ENCODE measurements at regions not wholly inside any gene's neighbourhood (a gene's known extent, or its start where the extent isn't known, plus 50 kb on each side); places are given as distances from the start of the nearest gene placed in this dataset.

- Histone ChIP-seq H3K4me1 (ENCODE audit: control insufficient read depth, insufficient read depth, low read length) (peaks cover 2% of the 10 kb centered on the region), H3K9me3 (ENCODE audit: control insufficient read depth, low read depth, low read length) (no peaks in the 10 kb centered on the region), H3K4me3 (ENCODE audit: low read length) (no peak overlapping the region), H3K36me3 (ENCODE audit: control insufficient read depth, insufficient read depth, low read length) (no peaks in the 10 kb centered on the region), H3K27me3 (ENCODE audit: control insufficient read depth, insufficient read depth, low read length) (no peaks in the 10 kb centered on the region), H3K27ac (ENCODE audit: low read length) (no peak overlapping the region)
- DNase-seq = no peak
- WGBS (ENCODE audit: insufficient coverage, low lambda C conversion rate) = no CpG with 5 or more reads among the region's 2 CpGs
These were observed 378.1 kb downstream of the RPS24 start for GRCh38 chr10:78411716-78412115.

- DNase-seq = no peak
- Histone ChIP-seq H3K4me3 (ENCODE audit: low read length) (no peak overlapping the region), H3K36me3 (ENCODE audit: control insufficient read depth, insufficient read depth, low read length) (no peaks in the 10 kb centered on the region), H3K27me3 (ENCODE audit: control insufficient read depth, insufficient read depth, low read length) (no peaks in the 10 kb centered on the region), H3K27ac (ENCODE audit: low read length) (no peak overlapping the region), H3K9me3 (ENCODE audit: control insufficient read depth, low read depth, low read length) (no peaks in the 10 kb centered on the region), H3K4me1 (ENCODE audit: control insufficient read depth, insufficient read depth, low read length) (peaks cover 2% of the 10 kb centered on the region)
- no CpG with 5 or more reads among the region's 4 CpGs for WGBS (ENCODE audit: insufficient coverage, low lambda C conversion rate)
These were observed 378.9 kb downstream of the RPS24 start for GRCh38 chr10:78412605-78413004.

DNA sequence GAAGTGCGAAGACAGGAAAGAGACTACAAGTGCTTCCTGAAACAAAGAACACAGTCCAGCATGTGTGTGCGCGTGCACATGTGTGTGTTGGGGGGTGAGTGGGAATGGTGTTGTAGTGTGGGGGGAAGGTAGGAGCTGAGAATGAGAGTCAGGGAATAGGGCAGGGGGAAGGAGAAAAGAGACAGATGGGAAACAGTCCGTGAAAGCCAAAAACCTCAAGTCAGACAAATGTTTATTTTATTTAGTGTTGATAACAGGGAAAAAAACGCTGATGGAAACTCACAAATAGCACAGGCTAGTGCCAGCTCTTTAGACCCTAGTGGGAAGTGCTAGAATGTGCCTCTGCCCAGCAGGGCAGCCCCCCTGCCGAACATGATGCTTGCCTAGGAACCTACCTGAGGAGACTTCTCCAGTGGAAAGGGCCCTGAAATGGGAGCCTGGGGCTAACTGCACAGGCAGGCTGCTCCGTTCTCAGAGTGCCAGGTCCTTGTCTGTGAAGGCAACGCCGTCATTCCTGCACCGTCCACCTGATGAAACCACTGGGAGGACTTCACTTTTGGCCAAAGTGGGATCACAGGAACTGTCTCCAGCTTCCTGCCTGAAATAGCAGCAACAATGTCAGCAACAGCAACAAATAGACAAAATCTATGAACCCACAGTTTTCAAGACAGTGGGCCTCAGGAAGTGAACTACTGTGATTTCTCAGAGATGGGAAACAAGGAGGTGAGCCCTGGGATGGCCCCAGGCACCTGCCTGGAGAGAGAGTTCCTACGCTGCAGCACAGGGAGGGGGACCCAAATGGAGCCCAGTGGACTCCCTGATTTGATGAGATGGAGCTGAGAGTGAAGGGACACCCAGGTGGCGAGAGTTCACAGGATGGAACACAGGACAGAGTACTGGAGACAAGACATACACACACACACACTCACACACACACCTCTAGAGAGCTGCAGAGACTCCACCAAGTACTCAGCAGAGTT is 379.7 kb downstream of the RPS24 start:
- DNase-seq = no peak
- Histone ChIP-seq H3K4me1 (ENCODE audit: control insufficient read depth, insufficient read depth, low read length) (peaks cover 2% of the 10 kb centered on the region), H3K27me3 (ENCODE audit: control insufficient read depth, insufficient read depth, low read length) (no peaks in the 10 kb centered on the region), H3K36me3 (ENCODE audit: control insufficient read depth, insufficient read depth, low read length) (no peaks in the 10 kb centered on the region), H3K4me3 (ENCODE audit: low read length) (no peak overlapping the region), H3K27ac (ENCODE audit: low read length) (no peak overlapping the region), H3K9me3 (ENCODE audit: control insufficient read depth, low read depth, low read length) (no peaks in the 10 kb centered on the region)
- no CpG with 5 or more reads among the region's 12 CpGs for WGBS (ENCODE audit: insufficient coverage, low lambda C conversion rate)

- Histone ChIP-seq H3K36me3 (ENCODE audit: control insufficient read depth, insufficient read depth, low read length) (no peaks in the 10 kb centered on the region), H3K27me3 (ENCODE audit: control insufficient read depth, insufficient read depth, low read length) (no peaks in the 10 kb centered on the region), H3K27ac (ENCODE audit: low read length) (no peak overlapping the region), H3K4me1 (ENCODE audit: control insufficient read depth, insufficient read depth, low read length) (peaks cover 2% of the 10 kb centered on the region), H3K4me3 (ENCODE audit: low read length) (no peak overlapping the region), H3K9me3 (ENCODE audit: control insufficient read depth, low read depth, low read length) (no peaks in the 10 kb centered on the region)
- no CpG with 5 or more reads among the region's 4 CpGs for WGBS (ENCODE audit: insufficient coverage, low lambda C conversion rate)
- DNase-seq = no peak
These were observed 380.7 kb downstream of the RPS24 start for GRCh38 chr10:78414380-78414779.

DNA sequence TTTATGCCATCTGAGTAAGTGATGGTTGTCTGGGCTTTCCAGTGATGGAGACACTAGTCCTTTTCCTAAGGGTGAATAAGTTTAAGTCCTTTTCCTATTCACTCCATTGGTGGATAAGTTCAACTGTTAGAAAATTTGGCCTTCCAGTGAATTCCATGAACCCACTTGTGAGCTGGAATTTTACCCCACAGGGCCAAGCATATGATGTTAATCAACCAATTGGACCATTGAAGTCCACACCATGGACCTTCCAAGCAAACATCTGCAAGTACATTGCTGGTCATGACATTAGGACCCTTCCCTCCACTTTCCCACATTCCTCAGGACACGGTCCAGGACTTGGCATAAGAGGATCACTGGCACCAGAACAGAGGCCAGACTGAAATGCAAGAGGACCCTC is 381.4 kb downstream of the RPS24 start:
- no peak for DNase-seq

GRCh38 chr10:78416031-78417011 is 382.7 kb downstream of the RPS24 start:
- Histone ChIP-seq H3K4me3 (ENCODE audit: low read length) (no peak overlapping the region), H3K36me3 (ENCODE audit: control insufficient read depth, insufficient read depth, low read length) (no peaks in the 10 kb centered on the region), H3K9me3 (ENCODE audit: control insufficient read depth, low read depth, low read length) (no peaks in the 10 kb centered on the region), H3K27me3 (ENCODE audit: control insufficient read depth, insufficient read depth, low read length) (no peaks in the 10 kb centered on the region), H3K27ac (ENCODE audit: low read length) (no peak overlapping the region), H3K4me1 (ENCODE audit: control insufficient read depth, insufficient read depth, low read length) (peaks cover 2% of the 10 kb centered on the region)
- no peak for DNase-seq
- WGBS (ENCODE audit: insufficient coverage, low lambda C conversion rate) = no CpG with 5 or more reads among the region's 3 CpGs

More for the DNA sequence above, 381.4 kb downstream of the RPS24 start:
- H3K27ac ChIP-seq (ENCODE audit: low read length) = no peak overlapping the region
- WGBS (ENCODE audit: insufficient coverage, low lambda C conversion rate) = no CpG with 5 or more reads among the region's 1 CpG
- no peaks in the 10 kb centered on the region for H3K36me3 ChIP-seq (ENCODE audit: control insufficient read depth, insufficient read depth, low read length)
- H3K27me3 ChIP-seq (ENCODE audit: control insufficient read depth, insufficient read depth, low read length) = no peaks in the 10 kb centered on the region
- H3K4me1 ChIP-seq (ENCODE audit: control insufficient read depth, insufficient read depth, low read length) = peaks cover 2% of the 10 kb centered on the region
- H3K9me3 ChIP-seq (ENCODE audit: control insufficient read depth, low read depth, low read length) = no peaks in the 10 kb centered on the region
- H3K4me3 ChIP-seq (ENCODE audit: low read length) = no peak overlapping the region

- H3K36me3 ChIP-seq (ENCODE audit: control insufficient read depth, insufficient read depth, low read length) = no peaks in the 10 kb centered on the region
- no peak overlapping the region for H3K4me3 ChIP-seq (ENCODE audit: low read length)
- no CpG with 5 or more reads among the region's 16 CpGs for WGBS (ENCODE audit: insufficient coverage, low lambda C conversion rate)
- H3K4me1 ChIP-seq (ENCODE audit: control insufficient read depth, insufficient read depth, low read length) = peaks cover 2% of the 10 kb centered on the region
- no peak for DNase-seq
- H3K27me3 ChIP-seq (ENCODE audit: control insufficient read depth, insufficient read depth, low read length) = no peaks in the 10 kb centered on the region
- no peak overlapping the region for H3K27ac ChIP-seq (ENCODE audit: low read length)
- no peaks in the 10 kb centered on the region for H3K9me3 ChIP-seq (ENCODE audit: control insufficient read depth, low read depth, low read length)
These were observed 384.0 kb downstream of the RPS24 start for GRCh38 chr10:78417425-78418370.

DNA sequence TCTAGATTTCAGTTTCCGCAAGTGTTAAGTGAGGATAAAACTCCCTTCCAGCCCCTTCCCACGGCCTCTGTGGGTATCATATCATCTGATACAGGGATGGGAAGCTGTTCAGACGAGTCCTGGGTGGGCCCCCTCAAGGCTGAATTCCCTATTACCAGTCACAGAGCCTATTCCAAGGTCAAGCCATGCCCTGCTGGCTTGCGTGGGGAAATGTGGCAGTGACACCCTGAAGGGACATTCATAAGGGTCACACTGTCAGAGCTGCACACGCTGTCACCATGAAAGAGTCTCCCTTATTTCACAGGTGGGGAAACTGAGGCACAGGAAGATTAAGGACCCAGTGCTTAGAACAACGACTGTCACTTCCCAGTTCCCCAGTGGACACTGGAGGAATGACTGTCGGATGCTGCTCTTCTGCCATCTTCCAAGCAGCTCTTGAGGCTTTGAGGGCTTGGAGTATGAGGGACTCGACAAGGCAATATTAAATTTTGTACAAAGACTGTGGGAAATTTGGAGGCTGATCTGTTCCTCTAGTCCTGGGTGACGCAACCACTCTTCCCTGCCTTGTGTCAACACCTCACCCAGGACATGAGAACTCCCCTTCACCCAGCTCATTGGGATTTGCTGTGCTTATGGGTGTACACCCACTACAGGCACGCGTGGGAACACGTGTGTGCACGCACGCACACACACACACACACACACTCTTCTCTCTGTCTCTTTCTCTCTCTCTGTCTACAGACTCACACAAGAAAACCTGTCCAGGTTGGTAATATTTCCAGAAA is 386.0 kb downstream of the RPS24 start:
- Histone ChIP-seq H3K4me3 (ENCODE audit: low read length) (no peak overlapping the region), H3K36me3 (ENCODE audit: control insufficient read depth, insufficient read depth, low read length) (no peaks in the 10 kb centered on the region), H3K9me3 (ENCODE audit: control insufficient read depth, low read depth, low read length) (no peaks in the 10 kb centered on the region), H3K27ac (ENCODE audit: low read length) (no peak overlapping the region), H3K4me1 (ENCODE audit: control insufficient read depth, insufficient read depth, low read length) (no peaks in the 10 kb centered on the region), H3K27me3 (ENCODE audit: control insufficient read depth, insufficient read depth, low read length) (no peaks in the 10 kb centered on the region)
- no peak for DNase-seq
- WGBS (ENCODE audit: insufficient coverage, low lambda C conversion rate) = no CpG with 5 or more reads among the region's 14 CpGs

DNA sequence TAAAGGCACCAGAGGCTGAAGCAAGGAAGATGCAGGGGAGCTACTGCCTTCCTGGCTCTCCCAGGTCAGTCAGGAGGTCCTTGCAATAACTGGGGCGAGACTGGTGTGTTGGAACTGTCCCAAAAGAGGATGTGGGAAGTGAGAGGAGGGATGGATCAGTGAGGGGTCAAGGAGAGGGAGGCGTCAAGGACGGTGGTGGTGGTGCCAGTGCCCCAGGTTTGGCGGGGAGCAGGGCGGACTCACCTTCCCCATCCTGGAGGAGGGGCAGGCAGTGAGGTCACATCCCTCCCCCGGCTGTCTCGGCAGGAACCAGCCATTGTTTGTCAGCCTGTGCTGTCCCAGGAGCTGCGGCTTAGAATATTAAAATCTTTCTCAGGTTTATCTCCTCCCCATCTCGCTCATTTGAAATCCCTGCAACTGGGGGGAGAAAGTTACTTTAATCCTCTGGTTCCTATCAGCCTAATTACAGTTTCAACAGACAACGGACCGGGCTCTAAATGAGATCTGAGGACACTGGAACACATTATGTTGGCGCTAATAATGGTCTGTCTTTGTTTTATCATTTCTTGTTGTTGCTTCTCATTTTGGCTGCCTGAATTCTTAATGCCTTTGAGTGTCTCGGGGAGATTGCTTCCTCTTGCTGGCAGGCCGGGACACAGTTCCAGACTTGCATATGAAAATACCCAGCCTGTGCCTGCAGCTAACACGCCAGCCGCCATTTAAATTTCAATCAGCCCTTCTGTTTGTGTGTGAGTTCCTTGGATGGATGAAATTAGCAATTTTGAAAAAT is 387.5 kb downstream of the RPS24 start:
- no peak overlapping the region for H3K4me3 ChIP-seq (ENCODE audit: low read length)
- 76% methylated on average over 2 of the region's 16 CpGs for WGBS (ENCODE audit: insufficient coverage, low lambda C conversion rate)
- no peak for DNase-seq

More for the DNA sequence above, 387.5 kb downstream of the RPS24 start:
- peaks cover 8% of the 10 kb centered on the region for H3K9me3 ChIP-seq (ENCODE audit: control insufficient read depth, low read depth, low read length)
- no peaks in the 10 kb centered on the region for H3K27me3 ChIP-seq (ENCODE audit: control insufficient read depth, insufficient read depth, low read length)
- H3K4me1 ChIP-seq (ENCODE audit: control insufficient read depth, insufficient read depth, low read length) = no peaks in the 10 kb centered on the region
- H3K36me3 ChIP-seq (ENCODE audit: control insufficient read depth, insufficient read depth, low read length) = no peaks in the 10 kb centered on the region
- no peak overlapping the region for H3K27ac ChIP-seq (ENCODE audit: low read length)
